GM18951 (cell line): ENCODE measurements at regions not wholly inside any gene's neighbourhood (a gene's known extent, or its start where the extent isn't known, plus 50 kb on each side); places are given as distances from the start of the nearest gene placed in this dataset.

Experiments used
- POLR2A ChIP-seq: IDR thresholded peaks from 4 replicates; pipeline ENCODE4 v1.6.1; 2011; ENCODE audit warnings: mild to moderate bottlenecking; ENCODE audit not compliant: insufficient read length, insufficient read depth; ENCODE audit errors: extremely low read depth
- in situ Hi-C: fragments of 300-500 bp; cut with MboI; formaldehyde crosslinking; loops from one replicate; pipeline ENCODE4 v1.12.0; 2022; ENCODE audit warnings: low sequenced_read_pairs, mixed read lengths, inconsistent platforms; ENCODE audit not compliant: unreplicated experiment

GRCh38 chr20:6504826-6505225, 262.7 kb upstream of the BMP2 start:
- in situ Hi-C loops = no loop called here
- no peak for TF ChIP-seq POLR2A

GRCh38 chr20:6504179-6504578, 263.3 kb upstream of the BMP2 start:
- in situ Hi-C loops = no loop called here
- no peak for TF ChIP-seq POLR2A

GRCh38 chr20:6502999-6503398, 264.5 kb upstream of the BMP2 start:
- in situ Hi-C loops = no loop called here
- no peak for TF ChIP-seq POLR2A

GRCh38 chr20:6502219-6502618, 265.3 kb upstream of the BMP2 start:
- TF ChIP-seq POLR2A = no peak
- in situ Hi-C loops = no loop called here

GRCh38 chr20:6501061-6501460, 266.4 kb upstream of the BMP2 start:
- in situ Hi-C loops = no loop called here
- no peak for TF ChIP-seq POLR2A

GRCh38 chr20:6499566-6499965, 267.9 kb upstream of the BMP2 start:
- no peak for TF ChIP-seq POLR2A
- in situ Hi-C loops = no loop called here

- TF ChIP-seq POLR2A = no peak
These were observed 270.6 kb upstream of the BMP2 start for GRCh38 chr20:6496874-6497273.

GRCh38 chr20:6495907-6496306, 271.6 kb upstream of the BMP2 start:
- TF ChIP-seq POLR2A = no peak
- in situ Hi-C loops = no loop called here

More at GRCh38 chr20:6496874-6497273, 270.6 kb upstream of the BMP2 start:
- in situ Hi-C loops = no loop called here

- in situ Hi-C loops = no loop called here
These were observed 275.0 kb upstream of the BMP2 start for GRCh38 chr20:6492271-6493055.

GRCh38 chr20:6490849-6491248, 276.6 kb upstream of the BMP2 start:
- in situ Hi-C loops = no loop called here
- no peak for TF ChIP-seq POLR2A

More at GRCh38 chr20:6492271-6493055, 275.0 kb upstream of the BMP2 start:
- TF ChIP-seq POLR2A = no peak

- no peak for TF ChIP-seq POLR2A
- in situ Hi-C loops = no loop called here
These were observed 277.9 kb upstream of the BMP2 start for GRCh38 chr20:6489361-6490171.

GRCh38 chr20:6485351-6485750, 282.1 kb upstream of the BMP2 start:
- in situ Hi-C loops = no loop called here
- TF ChIP-seq POLR2A = no peak

- in situ Hi-C loops = no loop called here
- TF ChIP-seq POLR2A = no peak
These were observed 283.8 kb upstream of the BMP2 start for GRCh38 chr20:6483727-6484126.

- TF ChIP-seq POLR2A = no peak
- in situ Hi-C loops = no loop called here
These were observed 285.0 kb upstream of the BMP2 start for GRCh38 chr20:6482486-6482885.
